VCaP (cell line): ENCODE measurements at regions not wholly inside any gene's neighbourhood (a gene's known extent, or its start where the extent isn't known, plus 50 kb on each side); places are given as distances from the start of the nearest gene placed in this dataset.

Source experiments
- H3K27ac ChIP-seq: fragments of 450-650 bp; 2 replicates; pipeline ENCODE4 v1.5.1; 2017
- TF ChIP-seq, protein P1 (sequence below): fragments of 450-650 bp; conservative IDR thresholded peaks from 2 replicates; pipeline ENCODE4 v1.5.1; 2017; ENCODE audit warnings: mild to moderate bottlenecking, moderate library complexity

DNA sequence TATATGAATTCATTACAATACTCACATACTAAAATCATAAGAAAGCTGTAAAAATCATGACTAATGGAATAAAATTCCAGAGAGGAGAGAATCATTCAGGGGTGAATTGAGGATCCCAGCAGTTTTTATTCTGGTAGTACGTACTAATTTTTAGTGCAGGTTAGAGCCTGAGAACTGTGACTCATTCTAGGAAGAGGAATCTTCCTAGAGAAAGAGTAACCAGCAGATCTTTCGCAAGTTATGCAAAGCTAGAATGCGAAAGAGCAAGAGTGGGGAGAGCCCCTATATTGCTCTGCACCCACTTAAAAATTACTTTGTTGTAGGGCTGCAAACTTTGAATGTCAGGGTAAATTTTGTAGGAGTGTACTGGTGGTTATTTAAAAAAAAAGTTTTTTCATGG lies 303.6 kb upstream of the ARPP21 start:
- TF ChIP-seq, protein P1, sequence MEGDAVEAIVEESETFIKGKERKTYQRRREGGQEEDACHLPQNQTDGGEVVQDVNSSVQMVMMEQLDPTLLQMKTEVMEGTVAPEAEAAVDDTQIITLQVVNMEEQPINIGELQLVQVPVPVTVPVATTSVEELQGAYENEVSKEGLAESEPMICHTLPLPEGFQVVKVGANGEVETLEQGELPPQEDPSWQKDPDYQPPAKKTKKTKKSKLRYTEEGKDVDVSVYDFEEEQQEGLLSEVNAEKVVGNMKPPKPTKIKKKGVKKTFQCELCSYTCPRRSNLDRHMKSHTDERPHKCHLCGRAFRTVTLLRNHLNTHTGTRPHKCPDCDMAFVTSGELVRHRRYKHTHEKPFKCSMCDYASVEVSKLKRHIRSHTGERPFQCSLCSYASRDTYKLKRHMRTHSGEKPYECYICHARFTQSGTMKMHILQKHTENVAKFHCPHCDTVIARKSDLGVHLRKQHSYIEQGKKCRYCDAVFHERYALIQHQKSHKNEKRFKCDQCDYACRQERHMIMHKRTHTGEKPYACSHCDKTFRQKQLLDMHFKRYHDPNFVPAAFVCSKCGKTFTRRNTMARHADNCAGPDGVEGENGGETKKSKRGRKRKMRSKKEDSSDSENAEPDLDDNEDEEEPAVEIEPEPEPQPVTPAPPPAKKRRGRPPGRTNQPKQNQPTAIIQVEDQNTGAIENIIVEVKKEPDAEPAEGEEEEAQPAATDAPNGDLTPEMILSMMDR, result no peak
- no peak overlapping the region for H3K27ac ChIP-seq

DNA sequence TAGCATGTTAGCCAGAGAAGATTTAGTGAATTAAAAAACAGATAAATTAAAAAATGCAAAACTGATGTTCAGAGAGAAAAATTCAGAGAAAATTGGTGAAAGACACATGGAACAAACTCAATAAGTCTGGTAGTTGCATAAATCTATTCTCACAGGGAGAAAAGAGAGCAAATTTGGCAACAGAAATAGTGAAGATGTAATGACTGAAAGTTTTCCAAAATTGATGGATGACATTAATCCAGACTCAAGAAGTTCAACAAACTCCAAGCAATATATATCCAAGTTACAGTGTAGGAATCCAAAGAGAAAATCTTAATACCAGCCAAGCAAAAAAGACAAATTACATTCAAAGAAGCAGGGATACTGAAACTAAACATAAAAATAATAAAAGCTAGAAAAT lies 302.7 kb upstream of the ARPP21 start:
- no peak overlapping the region for H3K27ac ChIP-seq
- TF ChIP-seq, protein P1, result no peak

DNA sequence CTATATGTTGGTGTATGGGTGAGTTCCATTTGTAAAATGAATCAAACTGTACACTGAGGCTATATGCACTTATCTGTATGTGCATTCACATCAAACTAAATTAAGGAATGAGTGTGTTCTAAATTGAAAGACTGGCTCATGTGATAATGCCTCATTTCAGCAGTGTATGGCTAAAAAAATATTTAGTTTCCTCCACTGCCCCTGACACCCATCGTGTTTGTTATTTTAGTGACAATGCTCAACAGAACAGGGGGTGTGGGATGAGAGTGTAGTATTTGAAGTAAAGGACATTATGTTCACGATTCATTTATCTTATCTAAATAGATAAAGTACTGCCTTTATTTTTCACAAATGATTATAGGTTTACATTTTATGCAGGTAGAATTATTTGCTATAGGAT lies 301.1 kb upstream of the ARPP21 start:
- TF ChIP-seq, protein P1, result no peak

DNA sequence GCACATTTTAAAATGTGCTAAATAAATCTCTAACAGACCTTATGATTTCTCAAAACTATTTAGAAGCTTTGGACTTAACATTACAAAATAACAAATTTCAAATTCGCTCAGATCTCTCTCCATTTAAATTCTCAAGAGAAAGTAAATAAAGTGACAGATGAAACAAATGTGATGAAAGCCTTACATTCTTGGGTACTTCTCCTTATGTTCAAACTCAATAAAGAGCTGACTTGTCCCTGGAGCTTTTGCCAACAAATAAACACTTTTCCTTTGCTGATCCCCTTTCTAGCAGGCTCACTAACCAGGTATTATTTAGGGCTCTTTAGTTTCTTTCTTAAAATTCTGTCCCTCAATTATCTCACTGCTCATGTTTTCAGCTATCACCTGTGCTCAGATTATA lies 259.1 kb upstream of the ARPP21 start:
- no peak overlapping the region for H3K27ac ChIP-seq
- TF ChIP-seq, protein P1, result no peak

More for the DNA sequence above, 301.1 kb upstream of the ARPP21 start:
- no peak overlapping the region for H3K27ac ChIP-seq

DNA sequence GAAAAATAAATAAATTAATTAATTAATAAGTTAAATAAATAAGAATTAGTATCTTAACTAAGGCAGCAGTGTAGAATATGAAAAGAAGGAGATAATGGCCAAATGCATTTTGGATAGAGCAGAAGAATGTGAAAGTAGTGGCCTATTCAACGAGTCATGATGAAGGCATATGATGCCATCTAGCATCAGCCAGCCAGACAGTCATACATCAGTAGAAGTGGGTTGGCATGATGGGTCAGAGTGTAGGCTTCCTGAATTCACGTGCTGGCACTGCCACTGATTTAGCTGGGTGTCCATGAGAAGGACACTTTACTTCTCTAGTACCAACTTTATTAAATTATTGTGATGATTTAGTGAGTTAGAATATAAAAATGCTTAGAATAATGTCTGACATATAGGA lies 256.1 kb upstream of the ARPP21 start:
- no peak overlapping the region for H3K27ac ChIP-seq
- TF ChIP-seq, protein P1, result no peak

DNA sequence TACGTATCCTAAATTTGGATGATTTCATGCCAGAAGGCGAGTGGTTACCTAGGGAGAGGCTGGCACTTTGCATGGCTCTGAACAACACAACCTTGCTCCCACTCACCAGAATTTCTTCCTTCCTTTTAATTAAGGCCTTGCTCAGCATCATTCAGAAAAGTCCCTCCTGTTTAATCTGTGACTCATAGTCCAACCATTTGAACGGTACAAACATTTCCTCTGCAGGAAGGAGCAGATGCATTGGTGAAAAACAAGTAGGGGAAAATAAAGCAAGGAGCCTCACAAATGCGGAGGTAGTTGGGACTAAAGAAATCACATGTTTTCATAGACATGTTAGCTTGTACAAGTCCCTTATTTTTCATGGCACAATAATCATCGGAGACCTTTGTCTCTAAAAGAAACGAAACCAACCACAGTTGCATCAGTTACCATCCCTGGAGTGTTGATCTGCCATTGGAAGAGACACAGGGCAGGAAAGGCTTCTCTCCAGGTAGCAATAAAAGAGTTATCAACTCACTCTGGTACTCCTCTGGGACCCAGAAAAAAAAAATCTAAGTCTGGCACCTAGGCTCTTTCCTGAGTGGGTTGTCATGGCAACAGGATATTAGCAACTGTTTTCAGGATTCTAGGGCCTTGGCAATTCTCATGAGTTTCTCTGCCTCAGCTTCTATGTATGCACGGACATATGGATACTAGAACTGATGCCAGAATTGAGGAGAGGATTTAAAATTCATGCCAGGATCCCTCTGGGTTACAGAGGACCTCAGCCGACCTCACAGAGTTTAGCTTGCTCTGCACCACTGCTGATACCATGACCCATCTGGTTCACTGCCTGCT lies 255.4 kb upstream of the ARPP21 start:
- H3K27ac ChIP-seq, result no peak overlapping the region
- TF ChIP-seq, protein P1, result no peak

DNA sequence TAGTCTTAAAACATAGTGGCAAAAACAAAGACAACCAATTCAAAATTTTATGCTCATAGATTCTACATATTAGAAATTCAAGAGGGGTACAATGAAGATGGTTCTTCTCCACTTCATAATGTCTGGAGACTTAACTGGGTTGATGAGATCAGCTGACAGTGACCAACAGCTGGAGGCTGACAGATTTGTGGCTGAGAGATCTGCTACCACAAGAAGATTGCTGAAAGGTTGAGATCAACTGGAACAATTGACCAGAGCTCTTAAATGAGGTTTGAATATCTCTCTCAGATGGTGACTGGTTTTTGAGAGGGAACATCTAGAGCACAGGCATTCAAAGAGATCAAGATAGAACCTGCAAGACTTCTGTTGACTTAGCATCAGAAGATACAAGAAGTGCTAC lies 254.1 kb upstream of the ARPP21 start:
- H3K27ac ChIP-seq, result no peak overlapping the region
- TF ChIP-seq, protein P1, result no peak
